Spleen (tissue), 7 donors: ENCODE measurements at regions not wholly inside any gene's neighbourhood (a gene's known extent, or its start where the extent isn't known, plus 50 kb on each side); places are given as distances from the start of the nearest gene placed in this dataset.

Source experiments
- POLR2A ChIP-seq, 3 donors: fragments of 450-650 bp; IDR thresholded peaks; one replicate each; pipeline ENCODE4 v1.5.1; 2017; ENCODE audit warnings: antibody characterized with exemption in 3 of 3, mild to moderate bottlenecking in 1 of 3
- POLR2AphosphoS5 ChIP-seq, 3 donors: sonication (generic); formaldehyde crosslinking; IDR thresholded peaks; one replicate each; pipeline ENCODE4 v1.5.1; 2017; ENCODE audit warnings: antibody characterized with exemption in 3 of 3
- TF ChIP-seq, protein P1 (sequence below), 11 experiments: fragments of 200-600 bp in 7 of 11; fragments of 450-650 bp in 4 of 11; sonication (generic) in 4 of 11; IDR thresholded peaks in 8 of 11; conservative IDR thresholded peaks in 3 of 11; 1 replicate in 7 of 11; 2 replicates in 4 of 11; pipeline versions ENCODE4 v1.4.0 to v1.8.0; 2016 to 2021; ENCODE audit warnings: antibody characterized with exemption in 11 of 11, inconsistent platforms in 4 of 11, mild to moderate bottlenecking in 1 of 11
- donor health status: DM: no; HTN: no; CAD: no; lungs with moderate emphysema.
- donor health status: DM: no; HTN: no; CAD: no.
- donor health status: DM: no; HTN: no; CAD: no.

DNA sequence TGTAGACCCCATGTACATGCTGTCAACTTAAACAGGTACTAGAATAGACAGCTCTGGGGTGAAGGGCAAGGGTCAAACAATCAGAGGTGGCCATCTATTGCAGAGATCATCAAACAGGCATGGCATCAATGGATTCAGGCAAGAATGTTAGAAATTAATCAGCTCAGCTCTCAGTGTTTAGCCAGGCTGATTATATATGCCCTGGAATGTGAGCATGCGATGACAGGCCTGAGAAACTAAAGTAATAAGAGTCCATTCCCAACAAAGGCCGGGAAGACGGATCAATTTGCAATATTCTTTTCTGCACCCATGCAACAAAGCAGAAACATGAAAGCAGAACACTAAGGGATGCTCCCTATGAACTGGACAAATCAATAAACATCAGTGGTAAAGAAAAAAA is 380.5 kb upstream of the SPRED2 start:
- TF ChIP-seq, protein P1, sequence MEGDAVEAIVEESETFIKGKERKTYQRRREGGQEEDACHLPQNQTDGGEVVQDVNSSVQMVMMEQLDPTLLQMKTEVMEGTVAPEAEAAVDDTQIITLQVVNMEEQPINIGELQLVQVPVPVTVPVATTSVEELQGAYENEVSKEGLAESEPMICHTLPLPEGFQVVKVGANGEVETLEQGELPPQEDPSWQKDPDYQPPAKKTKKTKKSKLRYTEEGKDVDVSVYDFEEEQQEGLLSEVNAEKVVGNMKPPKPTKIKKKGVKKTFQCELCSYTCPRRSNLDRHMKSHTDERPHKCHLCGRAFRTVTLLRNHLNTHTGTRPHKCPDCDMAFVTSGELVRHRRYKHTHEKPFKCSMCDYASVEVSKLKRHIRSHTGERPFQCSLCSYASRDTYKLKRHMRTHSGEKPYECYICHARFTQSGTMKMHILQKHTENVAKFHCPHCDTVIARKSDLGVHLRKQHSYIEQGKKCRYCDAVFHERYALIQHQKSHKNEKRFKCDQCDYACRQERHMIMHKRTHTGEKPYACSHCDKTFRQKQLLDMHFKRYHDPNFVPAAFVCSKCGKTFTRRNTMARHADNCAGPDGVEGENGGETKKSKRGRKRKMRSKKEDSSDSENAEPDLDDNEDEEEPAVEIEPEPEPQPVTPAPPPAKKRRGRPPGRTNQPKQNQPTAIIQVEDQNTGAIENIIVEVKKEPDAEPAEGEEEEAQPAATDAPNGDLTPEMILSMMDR (IDR thresholded peaks at IDR 0.05 in 8 of 11, conservative IDR thresholded peaks at IDR 0.05 in 3 of 11), result no peak
- TF ChIP-seq POLR2A (IDR thresholded peaks at IDR 0.05) (no peak), POLR2AphosphoS5 (IDR thresholded peaks at IDR 0.05) (no peak)
